NCI-H1417 treated with DMSO at 0.1 percent for 48 hours (cell line): ENCODE measurements at regions not wholly inside any gene's neighbourhood (a gene's known extent, or its start where the extent isn't known, plus 50 kb on each side); places are given as distances from the start of the nearest gene placed in this dataset.
"Not testable (repeated sequence)": the region's sequence is repeated elsewhere in the genome, so short reads cannot be mapped to it uniquely, and the experiment has no call there.

Experiments
- DNase-seq: peaks from one replicate; lab custom pipeline; 2025; lab: John Stamatoyannopoulos, UW

DNA sequence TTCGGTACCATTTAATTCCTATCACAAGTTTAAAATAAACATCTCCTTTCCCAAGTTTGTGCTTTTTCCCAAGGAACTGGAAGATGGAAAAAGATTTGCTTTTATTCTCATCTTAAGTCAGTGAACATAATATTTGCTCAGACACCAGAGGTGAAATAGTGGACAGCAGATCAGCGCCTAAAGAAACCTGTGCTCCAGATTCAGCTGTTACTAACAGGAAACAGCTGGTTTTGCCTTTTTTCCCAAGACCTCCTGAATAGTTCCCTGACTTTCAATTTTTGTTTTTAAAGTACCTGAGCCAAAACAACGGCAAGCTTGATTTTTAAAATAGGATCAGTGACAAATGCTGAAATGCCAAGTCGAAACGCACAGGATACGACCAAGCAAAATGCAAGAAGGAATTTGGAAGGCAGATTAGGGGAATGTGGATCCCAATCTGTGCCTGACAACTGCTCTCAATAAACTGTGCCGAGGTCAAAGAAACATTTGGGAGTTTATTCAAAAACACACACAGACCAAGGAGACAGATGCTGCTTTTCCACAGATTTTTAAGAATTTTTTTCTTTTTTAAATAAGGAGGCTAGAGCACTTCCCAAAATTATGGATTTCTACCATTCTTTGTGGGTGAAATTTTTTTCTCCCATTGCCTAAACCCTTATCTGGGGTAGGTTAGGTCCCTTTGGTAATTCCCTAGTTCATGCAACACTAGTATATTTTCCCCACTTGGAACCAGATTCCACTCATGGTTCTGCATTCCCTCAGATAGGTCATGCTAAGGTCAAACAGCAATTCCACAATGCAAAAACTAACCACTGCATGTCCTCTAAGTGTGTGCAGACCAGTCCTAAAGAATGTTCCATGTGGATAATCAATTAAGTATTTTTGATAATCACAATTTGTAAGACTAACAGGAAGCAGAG is 121.5 kb upstream of the PDE1A start:
- DNase-seq = no peak

DNA sequence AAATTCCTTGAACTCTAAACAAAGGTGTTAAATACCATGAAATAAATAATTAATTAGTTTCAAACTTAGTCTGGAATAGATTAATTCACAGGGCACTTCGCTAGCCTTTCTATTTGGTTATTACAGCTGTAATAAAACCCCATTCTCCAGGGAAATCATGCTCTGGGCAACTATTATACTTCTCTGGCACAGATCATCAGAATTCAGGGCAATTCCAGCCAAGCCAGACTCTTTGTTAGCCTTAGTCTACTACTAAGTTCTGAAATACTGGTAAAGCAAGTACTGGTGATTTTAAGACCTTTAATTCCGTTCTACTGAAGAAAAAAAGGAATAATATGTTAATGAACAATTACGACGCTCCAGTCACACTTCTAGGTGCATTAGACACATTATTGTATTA is 123.4 kb upstream of the PDE1A start:
- DNase-seq = no peak

DNA sequence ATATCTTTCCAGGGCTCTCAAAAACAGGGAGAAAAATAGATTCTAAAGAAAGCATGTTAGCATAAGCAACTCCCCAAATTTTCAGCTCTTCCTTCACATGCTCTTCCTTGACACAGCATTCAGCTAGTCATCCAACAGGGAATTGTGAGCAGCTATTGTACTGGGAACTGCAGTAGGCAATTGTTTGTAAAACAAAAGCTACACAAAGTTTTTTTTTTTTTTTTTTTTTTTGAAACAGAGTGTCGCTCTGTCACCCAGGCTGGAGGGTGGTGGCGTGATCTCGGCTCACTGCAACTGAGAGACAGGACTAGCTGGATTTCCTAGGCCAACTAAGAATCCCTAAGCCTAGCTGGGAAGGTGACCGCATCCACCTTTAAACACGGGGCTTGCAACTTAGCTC is 125.4 kb upstream of the PDE1A start:
- DNase-seq = not testable (repeated sequence)

DNA sequence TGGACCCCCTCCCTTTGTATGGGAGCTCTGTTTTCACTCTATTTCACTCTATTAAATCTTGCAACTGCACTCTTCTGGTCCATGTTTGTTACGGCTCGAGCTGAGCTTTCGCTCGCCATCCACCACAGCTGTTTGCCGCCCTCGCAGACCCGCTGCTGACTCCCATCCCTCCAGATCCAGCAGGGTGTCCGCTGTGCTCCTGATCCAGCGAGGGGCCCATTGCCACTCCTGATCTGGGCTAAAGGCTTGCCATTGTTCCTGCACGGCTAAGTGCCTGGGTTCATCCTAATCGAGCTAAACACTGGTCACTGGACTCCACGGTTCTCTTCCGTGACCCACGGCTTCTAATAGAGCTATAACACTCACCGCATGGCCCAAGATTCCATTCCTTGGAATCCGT is 125.9 kb upstream of the PDE1A start:
- DNase-seq = not testable (repeated sequence)

- no peak for DNase-seq
Measured at GRCh38 chr2:182553483-182553882, 126.6 kb upstream of the PDE1A start.

DNA sequence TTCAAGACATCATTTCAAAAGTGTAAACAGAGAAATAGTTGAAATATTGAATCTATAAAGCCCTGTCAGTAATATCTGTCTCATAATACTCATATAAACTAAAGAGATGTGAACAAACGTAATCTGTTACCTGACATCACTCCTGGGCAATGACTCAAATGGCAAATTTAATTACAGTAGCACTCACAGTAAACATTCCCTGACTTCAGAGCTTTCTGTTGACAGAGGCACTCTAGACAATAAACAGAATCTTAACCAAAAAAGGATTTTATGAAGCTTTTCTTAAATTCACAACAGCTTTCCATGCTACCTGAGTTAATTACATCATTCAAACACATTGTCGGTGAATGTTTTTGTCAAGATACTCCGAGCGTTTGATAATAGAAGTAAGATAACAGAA is 128.1 kb upstream of the PDE1A start:
- DNase-seq = no peak

- peak; percentile 39 for DNase-seq
Measured at GRCh38 chr2:182558564-182558963, 131.7 kb upstream of the PDE1A start.

GRCh38 chr2:182559623-182560022 is 132.8 kb upstream of the PDE1A start:
- no peak for DNase-seq

DNA sequence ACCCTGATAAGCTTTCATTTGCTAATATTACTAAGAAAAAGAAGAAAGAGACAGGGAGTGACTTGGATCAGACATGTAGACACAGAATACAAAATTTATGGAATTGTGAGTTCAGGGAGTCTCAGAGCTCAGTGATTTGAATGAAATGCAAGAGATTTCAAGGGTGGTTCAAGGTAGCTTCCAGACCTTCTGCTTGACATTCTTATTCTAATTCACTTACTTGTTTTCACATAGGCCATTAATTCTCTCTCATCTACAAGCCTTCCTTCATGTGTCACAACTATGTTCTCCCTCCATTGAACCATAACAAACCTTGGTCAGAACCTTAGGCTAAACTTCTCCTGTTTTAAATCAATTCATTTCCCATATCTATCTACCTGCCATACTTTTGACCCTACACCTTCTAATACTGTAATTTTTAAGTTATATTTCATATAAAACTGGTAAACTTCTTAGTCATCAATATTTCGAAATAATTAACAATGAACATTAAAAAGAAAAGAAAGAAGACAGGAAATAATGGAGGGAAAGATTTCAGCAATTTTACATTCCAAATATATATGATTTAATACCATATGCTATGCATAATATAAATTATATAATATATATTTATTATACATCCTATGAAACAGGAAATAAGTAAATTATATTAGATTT is 139.2 kb upstream of the PDE1A start:
- no peak for DNase-seq

- no peak for DNase-seq
Measured at GRCh38 chr2:182573553-182573952, 142.5 kb upstream of the DNAJC10 start.

DNA sequence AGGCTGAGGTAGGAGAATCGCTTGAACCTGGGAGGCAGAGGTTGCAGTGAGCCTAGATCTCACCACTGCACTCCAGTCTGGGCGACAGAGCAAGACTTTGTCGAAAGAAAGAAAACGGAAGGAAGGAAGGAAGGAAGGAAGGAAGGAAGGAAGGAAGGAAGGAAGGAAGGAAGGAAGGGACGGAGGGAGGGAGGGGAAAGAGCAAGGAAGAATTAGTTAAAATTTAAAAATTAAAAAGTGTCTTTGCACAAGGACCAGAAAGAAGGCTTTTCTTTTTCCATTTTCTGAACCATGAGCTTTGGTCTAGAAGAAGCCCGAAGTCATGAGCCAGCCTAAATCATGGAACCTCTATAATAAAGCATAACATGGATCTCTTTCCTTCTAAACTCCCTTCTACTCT is 138.2 kb upstream of the DNAJC10 start:
- no peak for DNase-seq

DNA sequence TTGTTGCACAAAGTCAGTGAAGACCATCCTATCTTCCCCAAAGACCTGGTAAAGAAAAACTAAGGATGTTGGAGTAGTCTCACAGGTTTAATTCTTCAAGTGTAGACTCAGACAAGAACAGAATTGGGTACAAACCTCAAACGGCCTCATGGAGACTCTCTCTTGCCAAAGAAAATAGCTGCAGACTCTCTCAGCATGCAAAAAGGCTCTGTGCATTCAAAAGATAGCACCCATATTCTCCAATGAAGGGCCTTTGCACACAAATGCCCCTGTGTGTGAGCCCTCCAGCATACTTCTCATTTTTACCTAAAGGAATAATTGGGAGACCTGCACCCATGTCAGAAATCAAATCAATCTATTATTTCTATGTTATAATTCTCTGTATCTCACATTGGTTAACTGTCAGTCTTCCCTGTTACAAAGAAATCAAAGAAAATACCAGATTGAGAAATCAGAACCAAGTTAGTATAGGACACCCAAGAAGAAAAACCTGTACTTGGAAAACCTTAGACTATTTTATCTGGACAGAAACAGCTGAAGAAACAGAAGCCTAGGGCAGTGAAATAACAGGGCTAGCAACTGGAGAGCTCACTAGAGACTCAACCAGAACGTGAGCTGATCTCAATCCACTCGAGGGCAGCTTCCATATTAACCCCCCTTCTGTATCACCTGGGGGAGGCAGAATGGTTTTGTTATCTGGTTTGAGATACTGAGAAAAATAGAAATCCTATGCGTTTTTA is 134.7 kb upstream of the DNAJC10 start:
- no peak for DNase-seq

- no peak for DNase-seq
Measured at GRCh38 chr2:182584462-182584861, 131.6 kb upstream of the DNAJC10 start.

- no peak for DNase-seq
Measured at GRCh38 chr2:182585001-182585400, 131.1 kb upstream of the DNAJC10 start.

DNA sequence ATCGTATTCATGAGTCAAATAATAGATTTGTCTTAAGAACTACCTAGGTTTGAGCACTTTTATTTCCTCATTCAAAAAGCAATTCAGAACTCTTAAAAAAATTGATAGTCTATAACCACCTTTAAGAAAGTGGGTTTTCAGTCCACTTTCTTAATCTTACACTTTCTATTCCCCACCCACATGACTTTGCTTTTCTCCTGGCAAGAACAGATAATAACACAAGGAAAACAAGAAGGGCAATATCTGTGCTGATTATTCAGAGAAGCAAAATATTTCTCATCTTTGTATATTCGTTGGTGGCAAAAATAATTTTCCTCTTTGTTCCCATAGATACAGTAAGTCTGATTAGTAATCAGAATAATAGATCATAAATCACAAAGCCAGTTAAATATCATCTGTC is 130.6 kb upstream of the DNAJC10 start:
- no peak for DNase-seq

DNA sequence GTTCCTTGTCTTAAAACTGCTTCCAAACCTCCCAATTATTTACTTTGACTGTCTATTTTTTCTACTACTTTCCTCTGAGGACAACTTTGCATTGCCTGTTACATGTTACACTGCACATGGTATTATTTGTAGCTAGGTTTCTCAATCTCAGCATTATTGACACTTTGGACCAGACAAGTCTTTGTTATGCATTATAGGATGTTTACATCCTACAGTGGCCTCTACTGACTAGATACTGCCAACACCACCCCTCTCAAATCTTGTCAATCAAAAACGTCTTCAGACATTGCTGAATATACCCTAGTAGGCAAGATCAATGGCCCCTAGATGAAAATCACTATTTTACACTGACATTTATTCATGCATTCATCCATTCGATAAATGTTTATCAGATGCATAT is 129.6 kb upstream of the DNAJC10 start:
- no peak for DNase-seq

DNA sequence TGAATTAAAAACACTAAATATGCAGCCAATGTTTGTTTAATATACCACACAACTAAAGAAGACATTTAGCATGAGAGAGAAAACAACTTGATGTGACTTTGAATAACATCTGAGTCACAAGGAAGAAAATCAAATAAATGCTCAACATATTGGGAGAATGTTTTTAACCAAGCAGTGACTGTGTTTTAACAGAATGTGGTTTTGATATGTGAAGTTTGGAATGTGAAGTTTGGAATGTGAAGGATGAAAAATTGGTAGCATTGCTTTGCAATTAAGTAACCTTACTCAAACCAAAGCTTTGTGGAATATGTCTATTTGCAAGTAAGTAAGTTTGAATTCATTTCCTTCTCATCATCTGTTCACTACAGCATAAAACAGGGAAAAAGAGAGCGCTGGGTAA is 128.2 kb upstream of the DNAJC10 start:
- DNase-seq = no peak

- DNase-seq = no peak
Measured at GRCh38 chr2:182589121-182589520, 126.9 kb upstream of the DNAJC10 start.

DNA sequence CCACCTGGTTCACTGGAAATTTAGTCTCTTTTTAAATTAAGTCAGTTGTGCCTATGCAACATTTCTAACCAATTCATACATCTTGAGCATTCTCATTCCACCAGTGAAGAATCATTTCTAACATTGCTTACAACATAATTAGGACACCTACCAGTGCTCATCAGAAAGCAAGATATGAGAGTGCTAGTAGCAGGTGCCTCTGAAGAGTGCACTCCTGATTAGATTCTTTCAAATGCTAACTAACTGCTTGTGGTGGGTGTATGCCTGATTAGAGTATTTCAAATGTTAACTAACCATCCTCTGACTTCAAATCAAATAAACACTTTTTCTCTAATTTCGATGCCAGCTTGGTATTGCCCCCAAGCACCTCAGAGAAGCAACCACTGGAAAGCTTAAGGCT is 124.3 kb upstream of the DNAJC10 start:
- no peak for DNase-seq

- DNase-seq = no peak
Measured at GRCh38 chr2:182592691-182593393, 123.2 kb upstream of the DNAJC10 start.

DNA sequence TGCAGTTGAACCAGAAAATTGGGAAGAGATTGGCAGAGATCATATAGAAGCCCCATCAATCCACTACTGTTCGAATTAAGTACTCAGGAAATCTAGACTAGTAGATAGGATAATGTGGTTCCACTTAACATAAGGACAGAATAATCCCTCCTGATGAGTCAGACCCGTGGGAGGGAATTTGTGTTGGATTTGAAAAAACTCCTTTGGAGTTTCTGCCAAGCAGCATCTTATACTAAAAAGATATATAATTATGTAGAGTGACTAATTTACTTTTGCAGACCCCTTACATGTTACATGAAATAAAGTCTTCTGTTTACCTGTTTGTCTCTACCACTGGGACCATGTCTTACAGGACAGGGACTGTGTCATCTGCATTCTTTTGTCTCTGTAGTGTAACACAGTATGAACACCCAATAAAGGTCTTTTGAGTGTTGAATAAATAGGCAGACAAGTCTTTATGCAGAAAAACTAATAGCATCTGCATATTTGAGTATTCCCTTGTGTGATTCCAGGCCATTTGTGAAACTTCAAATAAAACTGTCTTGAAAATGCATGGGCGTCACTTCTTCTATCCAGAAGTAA is 122.6 kb upstream of the DNAJC10 start:
- no peak for DNase-seq

GRCh38 chr2:182594286-182594685 is 121.8 kb upstream of the DNAJC10 start:
- DNase-seq = no peak
